ENCODE measurements at regions not wholly inside any gene's neighbourhood (a gene's known extent, or its start where the extent isn't known, plus 50 kb on each side); places are given as distances from the start of the nearest gene placed in this dataset.

DNA sequence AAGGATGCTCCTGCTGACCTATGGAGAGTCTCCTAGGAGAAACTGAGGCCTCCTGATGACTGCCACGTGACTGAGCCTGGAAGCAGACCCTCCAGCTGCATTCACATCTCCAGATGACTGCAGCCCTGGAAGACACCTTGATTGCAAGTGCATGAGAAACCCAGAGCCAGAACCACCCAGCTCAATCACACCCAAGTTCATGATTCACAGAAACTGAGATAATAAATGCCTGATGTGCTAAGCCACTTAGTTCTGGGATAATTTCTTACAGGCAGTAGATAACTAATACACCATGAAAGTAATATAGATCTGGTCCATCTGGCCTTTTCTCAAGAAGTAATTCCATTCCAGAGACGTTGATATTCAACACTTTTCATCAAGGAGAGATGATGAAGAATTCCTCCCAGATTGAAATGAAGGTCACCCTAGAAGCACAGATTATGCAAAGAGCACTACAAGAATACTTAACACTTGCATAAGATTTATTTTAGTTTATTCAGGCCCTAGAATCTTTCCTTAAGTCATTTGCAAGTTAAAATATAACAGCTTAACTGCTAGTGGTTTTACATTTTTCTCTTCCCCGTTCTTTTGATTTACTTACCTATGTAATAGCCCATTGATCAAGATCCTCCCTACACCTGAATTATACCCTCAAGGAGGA, 208.2 kb upstream of the INHBA start:
- Histone ChIP-seq H3K4me3 (no peak overlapping the region), H3K27ac (no peak overlapping the region)

DNA sequence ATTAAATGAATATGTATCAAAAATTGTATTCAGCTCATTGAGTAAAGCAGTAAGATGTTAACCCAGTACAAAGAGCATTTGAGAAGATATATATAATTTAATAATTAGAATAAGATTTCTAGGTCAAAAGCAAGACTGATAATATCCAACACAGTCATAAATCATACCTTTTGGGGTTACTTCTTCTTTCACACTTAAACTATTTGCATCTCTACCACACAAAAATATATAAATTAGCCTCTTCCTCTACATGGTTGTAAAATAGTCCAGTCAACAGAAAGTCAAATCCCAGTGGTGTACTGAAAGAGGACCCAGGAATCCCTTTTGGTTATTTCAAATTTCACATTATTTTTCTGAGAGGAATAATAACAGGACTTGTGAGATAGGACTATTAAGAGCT, 204.6 kb upstream of the INHBA start:
- no peak overlapping the region for H3K27ac ChIP-seq
- H3K4me3 ChIP-seq, result no peak overlapping the region

DNA sequence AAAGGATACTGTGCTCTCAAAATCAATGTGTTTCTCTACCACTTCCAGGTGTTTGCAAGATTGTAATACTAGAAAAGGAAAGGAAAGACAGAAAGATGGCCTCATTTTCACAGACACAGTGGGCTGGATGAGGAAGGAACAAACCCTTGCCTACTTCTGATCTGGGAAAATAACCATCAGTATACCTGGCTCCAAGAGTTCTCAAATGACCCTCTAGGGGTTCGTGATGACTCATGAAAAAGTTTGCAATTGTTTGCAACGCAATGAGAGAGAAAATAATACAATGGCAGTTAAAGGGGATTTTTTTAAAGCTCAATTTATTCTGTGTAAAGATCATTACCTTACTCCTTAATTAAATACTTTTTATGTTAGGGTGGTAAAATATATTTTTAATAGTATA, 197.6 kb upstream of the INHBA start:
- no peak overlapping the region for H3K27ac ChIP-seq
- H3K4me3 ChIP-seq, result no peak overlapping the region

DNA sequence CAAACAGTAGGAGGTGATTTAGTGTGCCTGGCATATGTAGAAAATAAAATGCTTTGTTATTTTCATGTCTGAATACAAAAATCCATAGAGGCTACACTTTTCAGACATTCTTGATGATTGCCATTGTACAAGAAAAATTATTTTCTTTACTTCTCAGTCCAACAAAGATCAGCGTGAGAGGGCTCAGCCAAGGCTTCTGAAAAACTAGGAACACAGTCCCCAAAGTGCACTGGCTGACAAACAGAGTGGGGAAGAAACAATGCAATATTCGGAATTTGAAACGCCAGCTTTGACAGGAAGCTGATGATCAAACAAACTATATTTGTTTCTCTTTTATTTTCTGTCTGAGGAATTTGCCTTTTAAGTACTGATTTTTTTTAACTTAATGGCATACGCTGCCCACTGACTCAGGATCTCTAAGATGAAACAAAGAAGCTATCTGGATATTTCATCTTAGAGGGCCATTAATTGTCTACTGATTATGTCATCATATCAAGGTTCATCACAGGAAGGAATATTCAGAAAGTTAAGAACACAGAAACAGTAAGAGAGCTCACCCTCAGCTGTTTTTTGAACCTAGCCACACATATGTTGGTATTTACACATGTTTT, 197.0 kb upstream of the INHBA start:
- Histone ChIP-seq H3K4me3 (no peak overlapping the region), H3K27ac (no peak overlapping the region)

DNA sequence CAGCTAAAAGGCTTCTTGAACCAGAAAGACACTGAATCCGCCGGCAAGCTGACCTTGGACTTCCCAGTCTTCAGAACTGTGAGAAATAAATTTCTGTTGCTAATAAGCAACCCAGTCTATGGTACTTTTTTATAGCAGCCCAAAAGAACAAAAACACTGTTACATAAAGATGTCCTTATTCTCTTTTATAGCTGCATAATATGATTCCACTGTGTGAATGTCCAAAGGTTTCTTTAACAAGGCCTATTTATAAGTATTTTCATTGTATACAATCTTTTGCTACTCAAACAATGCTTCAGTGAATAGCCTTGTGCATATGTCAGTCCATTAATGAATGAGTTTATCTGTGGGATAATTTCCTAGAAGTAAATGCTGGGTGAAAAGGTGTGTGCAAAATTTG, 190.8 kb upstream of the INHBA start:
- Histone ChIP-seq H3K27ac (no peak overlapping the region), H3K4me3 (no peak overlapping the region)

DNA sequence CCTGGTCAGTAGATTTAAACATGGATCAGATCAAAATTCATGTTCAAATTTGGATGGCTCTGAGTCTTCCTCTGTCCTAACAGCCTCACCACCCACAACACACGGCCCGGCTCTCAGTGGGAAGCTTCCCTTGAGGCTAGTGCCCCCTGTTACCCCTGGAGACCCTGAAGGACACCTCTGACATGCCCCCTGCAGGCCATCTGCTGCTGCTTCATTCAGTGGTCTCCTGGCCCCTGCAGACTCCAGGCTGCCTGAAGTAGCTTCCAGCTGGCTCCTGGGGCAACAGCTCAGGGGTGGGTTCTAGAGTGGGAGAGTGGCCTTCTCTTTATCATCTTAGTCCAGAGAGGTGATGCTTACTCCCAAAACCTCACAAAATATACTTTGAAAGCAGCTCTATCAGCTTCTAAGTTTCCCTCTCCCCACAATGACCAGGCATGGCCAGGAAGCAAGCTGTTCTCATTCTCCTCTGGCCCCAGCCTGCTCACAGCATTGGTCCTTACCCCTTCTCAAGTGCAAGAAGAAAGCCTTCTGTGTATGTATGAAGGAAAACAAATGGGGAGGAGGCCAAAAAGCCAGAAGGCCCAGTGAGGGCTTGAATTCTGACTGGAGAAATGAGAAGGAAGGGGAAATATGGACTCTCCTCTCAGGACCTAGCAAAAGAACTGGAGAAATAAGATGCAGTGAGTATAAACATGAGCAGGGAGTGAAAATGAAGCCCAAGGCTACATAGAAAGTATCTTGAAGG, 189.6 kb upstream of the INHBA start:
- Histone ChIP-seq H3K4me3 (no peak overlapping the region), H3K27ac (no peak overlapping the region)

DNA sequence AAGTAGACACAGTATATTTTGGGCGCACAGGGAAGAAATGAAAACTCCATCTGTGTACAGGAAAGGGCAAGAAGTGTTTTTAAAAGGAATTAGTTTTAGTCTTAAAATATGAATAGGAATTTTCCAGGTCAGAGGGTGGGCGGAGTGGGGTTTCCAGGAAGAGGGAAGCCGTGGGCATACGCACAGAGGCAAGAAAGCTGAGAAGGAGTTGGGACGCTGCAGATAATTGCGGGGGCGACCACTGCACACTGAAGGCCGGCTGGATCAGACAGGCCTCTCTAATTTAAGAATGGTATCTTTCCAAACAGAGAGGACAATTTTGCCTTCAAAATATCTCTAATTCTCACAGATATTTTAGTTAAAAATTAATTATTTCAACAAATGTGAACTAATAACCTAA, 189.1 kb upstream of the INHBA start:
- H3K27ac ChIP-seq, result no peak overlapping the region

DNA sequence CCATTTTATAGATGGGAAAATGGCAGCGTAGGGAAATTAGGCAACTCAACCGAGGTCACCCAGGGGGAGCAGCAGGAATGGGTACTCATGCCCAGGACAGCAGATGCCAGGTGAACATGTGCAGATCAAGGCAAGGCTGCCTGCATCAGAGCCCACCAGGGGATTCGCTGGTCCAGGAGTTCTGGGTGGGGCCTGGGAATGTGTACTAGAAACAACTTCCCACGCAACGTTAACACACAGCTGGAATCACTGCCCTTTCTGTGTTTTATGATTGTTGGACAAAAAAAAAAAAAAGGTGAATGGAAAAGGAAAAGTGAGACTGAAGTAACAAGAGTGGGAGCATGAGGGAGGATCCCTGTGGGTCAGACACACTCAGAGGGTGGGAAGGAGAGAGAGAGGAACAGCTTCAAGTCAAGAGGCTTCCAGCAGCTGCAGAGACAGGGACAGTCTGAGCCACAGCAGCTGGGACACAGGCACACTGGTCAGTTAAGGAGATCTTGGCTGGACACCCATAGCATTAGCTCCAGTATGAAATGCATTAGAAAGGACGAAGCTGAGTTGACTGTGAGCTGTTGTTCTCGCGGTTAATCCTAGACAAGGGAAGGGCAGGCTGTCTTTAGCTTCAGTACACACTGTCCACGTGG, 187.9 kb upstream of the INHBA start:
- Histone ChIP-seq H3K27ac (no peak overlapping the region), H3K4me3 (no peak overlapping the region)

More for the DNA sequence above, 189.1 kb upstream of the INHBA start:
- no peak overlapping the region for H3K4me3 ChIP-seq

DNA sequence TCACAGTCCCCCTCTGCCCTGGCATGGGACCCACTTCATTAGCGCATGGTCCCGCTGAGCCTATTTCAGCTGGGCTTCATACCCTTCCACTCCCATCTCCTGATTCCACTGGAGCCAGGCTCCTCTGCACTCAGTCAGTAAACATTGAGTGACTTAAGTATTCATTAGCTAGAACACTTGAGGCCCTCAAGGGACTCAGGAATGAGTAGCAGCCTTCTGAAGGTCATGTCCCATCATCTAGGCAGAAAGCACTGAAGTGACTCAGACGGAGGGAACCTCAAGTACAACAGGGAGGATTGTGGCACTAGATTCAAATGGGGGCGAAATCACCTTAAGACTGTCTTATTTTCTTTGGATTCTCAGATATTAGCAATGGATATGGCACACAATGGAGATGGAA, 186.6 kb upstream of the INHBA start:
- Histone ChIP-seq H3K27ac (no peak overlapping the region), H3K4me3 (no peak overlapping the region)

DNA sequence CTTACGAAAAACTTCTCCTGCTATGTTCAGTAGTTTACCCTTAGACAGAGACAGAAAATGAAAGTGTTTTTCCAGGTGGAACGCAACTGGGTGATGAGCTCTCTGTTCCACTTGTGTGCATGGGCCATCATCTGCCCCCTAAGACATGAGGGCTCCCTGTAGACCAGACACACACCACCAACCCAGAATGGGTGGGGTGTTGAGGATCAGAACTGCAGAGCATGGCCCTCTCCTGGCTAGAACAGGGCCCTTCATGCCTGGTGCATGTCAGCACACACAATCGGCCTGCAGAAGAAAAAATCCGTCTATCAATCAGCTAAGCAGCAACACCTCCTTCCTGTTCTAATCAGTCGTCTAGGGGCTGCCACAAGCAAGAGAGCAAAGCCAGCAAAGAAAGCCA, 186.2 kb upstream of the INHBA start:
- H3K27ac ChIP-seq, result no peak overlapping the region

DNA sequence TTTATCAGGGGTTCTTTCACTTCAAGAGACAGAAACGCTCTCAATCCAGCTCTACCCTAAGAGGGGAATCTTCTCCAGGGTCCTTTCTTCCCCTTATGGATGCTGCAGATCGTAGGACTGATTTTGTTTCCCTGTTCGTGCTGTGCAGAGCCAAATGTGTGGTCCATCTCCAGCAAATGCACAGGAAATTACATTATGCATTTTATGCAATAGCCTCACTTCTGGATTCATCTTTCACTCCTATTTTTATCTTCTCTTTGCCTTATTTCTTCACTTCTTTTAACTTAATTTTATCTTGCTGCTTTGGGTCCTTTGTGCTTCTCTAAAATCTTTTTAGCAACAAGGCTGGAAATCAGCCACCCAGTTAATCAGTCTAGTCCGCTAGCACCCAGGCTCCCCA, 184.5 kb upstream of the INHBA start:
- H3K27ac ChIP-seq, result peak overlapping the region in 2 of 21 experiments; percentile 15 to 31

More for the DNA sequence above, 186.2 kb upstream of the INHBA start:
- H3K4me3 ChIP-seq, result no peak overlapping the region

DNA sequence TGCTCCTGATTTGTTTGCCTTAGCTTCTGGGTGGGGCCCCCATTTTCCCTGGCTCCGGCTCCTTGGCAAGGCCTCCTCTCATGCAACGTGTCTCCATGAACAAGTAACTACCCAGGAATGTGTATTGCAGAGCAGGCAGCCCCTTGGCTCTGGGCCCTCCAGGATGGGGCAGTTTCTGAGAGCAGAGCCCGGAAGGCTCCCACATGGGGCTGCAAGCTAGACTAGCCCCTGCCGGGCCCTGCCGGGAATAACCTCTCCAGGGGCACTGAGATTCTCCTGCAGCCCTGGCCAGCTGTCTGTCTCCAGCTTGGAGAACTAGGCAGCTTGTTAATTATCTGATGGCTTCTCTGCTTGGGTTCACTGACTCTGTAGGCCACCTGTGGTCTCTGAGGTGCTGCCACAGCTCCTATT, 184.0 kb upstream of the INHBA start:
- Histone ChIP-seq H3K4me3 (no peak overlapping the region), H3K27ac (peak overlapping the region in 3 of 21 experiments; percentile 8 to 31 (median 15))

More for the DNA sequence above, 184.5 kb upstream of the INHBA start:
- no peak overlapping the region for H3K4me3 ChIP-seq

DNA sequence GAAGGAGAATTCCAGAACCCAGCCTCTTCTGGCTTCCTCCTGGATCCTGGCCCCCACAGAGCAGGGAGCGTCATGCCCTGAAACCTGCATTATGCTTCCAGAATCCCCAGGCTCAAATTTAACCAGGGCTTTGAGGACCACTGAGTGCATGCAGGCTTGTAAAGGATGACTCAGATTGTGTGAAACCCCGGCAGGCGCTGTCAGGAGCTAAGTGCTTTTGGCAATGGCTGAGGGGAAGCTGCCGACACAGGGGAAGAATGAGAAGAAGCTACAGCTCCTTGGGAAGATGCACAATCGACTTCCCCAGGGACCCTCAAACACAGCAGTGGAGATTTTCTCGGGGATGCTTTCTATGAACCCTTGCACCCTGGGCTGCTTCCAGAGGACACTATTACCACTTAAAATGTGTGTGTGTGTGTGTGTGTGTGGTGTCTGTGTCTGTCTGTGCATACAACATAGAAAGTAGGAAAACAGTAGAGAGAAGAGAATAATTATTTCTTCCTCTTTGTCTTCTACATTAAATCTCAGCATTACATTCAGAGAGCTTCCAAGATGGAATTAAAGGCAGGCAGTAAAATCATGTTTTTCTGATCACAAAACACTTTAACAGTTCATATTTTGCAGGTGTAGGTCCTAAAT, 183.5 kb upstream of the INHBA start:
- Histone ChIP-seq H3K4me3 (no peak overlapping the region), H3K27ac (peak overlapping the region in 1 of 21 experiments; percentile 31)

DNA sequence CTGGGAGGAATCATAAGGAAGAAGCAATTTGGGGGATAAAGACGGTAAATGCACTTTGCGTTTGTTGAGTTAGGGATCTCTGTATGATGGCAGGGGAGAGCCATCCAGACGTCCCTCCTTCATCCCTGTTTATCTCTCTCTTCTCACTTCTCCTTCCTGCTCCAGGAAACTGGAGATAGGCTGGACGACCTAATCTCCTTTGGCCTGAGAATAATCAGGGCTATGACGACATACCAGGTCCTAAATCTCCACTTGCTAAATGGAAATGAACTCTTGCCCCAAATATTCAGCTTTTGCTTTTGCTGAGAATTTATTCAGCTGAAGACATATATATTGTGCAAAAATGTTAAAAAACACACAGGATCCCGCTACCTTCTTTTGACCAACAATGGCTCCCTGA, 182.9 kb upstream of the INHBA start:
- no peak overlapping the region for H3K27ac ChIP-seq
- no peak overlapping the region for H3K4me3 ChIP-seq

DNA sequence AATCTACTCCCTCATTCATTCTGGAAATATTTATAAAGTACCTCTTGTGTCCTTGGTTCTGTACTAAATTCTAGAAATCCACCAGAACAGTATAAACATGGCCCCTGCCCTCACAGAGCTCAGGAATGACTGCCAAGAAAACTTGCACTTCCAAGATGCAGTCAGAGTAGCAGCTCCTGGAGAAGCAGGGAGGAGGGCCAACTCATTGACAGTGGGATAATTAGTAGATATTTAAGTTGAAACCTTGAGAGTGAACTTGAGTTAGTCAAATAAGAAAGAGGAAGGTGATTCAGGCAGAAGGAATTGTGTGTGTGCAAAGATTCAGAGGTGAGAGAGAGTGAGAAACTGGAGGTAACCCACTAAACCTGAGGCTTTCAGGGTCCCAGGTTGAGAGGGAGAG, 182.2 kb upstream of the INHBA start:
- H3K27ac ChIP-seq, result no peak overlapping the region
- no peak overlapping the region for H3K4me3 ChIP-seq

DNA sequence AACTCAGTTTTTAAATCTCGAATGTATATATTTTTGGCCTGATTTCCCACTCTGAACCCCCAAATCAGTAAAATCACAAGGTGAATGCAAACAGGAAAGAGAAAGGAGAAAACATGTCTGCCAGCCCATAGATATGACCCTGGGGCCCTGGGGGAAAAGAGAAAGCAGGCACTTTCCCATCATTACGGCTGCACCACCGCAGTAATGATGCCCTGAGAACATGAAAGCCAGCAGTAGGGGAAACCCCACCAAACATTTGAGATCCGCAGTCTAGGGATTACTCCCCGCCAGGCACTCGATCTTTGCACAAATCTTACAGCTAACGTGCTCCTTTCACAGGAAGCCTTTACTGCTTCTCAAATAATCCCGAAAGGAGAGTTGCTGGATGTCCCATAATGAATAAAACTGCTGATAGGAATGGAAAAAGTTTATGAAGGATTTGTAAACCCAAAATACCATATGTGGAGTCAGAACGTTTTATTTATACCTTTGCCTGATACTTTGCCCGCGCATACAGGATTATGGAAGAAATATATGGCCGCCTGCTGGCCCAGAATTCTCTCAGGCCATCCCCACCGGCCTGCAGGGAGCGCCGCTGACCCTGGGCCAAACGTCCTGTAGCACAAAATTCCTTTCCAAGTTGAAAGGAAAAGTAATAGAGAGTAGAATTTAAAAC, 180.0 kb upstream of the INHBA start:
- Histone ChIP-seq H3K27ac (peak overlapping the region in 2 of 21 experiments; percentile 29 to 48), H3K4me3 (no peak overlapping the region)

DNA sequence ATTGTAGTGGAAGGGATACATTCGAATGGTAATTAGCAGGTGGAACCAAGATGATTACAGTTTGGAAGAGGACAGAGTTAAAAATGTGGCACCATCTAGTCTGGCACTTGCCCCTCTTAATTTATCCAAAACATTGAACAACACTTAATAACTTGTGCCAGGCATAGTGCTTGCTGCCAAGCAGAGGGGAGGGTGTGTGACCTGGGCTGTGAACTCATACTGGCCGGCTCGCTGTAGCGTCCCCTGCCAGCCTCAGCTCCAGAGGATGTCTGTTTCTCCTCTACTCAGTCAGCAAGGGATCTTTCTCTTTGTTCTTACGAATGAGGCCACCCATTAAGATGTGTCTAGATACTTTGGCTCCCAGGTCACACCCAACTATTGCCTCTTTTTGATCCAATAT, 179.4 kb upstream of the INHBA start:
- no peak overlapping the region for H3K4me3 ChIP-seq
- H3K27ac ChIP-seq, result peak overlapping the region in 4 of 21 experiments; percentile 15 to 48 (median 28)

DNA sequence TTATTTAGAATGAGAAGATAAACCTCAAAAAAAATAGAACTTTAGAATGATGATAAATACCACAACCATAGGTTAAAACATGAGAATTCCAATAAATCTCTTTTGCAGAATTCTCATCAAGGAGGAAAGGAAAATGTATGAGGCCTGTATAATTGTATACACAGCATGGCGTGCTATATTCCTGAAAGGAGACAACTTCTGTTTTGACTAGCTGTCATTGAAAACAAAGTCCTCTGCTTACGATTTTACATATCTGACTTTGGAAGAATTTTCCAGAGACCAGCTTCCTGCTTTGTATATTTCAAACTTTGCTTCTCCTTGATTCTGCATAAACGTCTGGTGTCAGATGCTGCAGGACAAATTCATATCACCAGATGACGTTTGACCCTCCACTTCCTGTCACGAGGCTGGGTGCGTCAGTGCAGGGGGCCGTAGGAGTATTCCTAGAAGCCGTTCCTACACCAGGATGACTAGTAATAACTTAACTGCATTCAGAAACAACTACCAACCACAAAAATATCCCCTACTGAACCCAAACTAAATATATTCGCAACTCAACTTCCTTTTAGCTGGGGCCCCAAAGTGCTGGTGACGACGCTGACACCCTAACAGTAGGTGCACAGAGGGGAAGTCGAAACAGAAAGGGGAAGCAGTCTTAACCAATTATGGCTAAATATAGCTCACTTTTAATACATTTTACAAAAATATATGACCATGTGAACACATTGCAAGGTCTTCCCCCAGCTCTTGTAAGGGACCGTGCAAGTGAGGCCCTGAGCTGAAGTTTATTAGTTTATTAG, 178.6 kb upstream of the INHBA start:
- Histone ChIP-seq H3K27ac (peak overlapping the region in 6 of 21 experiments; percentile 15 to 48 (median 32)), H3K4me3 (no peak overlapping the region)

DNA sequence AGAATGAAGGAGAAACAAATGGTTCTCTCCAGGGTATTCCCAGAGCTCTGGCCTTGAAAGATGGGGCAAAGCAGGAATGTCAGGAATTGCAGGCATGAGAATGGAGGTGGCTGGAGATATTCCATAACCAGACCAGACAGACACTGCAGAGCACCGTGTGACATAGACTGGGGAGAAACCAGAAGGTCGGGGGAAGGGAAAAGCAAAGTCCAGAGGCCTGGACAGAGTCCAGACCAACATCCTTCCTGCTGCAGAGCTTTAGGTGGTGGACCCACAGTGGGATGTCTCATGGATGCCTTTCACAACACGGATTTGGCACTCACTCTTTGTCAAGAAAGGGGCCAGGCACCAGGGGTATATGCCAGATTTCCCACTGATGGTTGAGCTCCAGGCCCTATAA, 177.2 kb upstream of the INHBA start:
- Histone ChIP-seq H3K4me3 (no peak overlapping the region), H3K27ac (peak overlapping the region in 1 of 21 experiments; percentile 16)
